HUES48 (cell line): ENCODE measurements at regions not wholly inside any gene's neighbourhood (a gene's known extent, or its start where the extent isn't known, plus 50 kb on each side); places are given as distances from the start of the nearest gene placed in this dataset.
"Not testable (repeated sequence)": the region's sequence is repeated elsewhere in the genome, so short reads cannot be mapped to it uniquely, and the experiment has no call there.

Experiments used
- H3K27ac ChIP-seq: one replicate; pipeline ENCODE4 v1.7.0; 2013; ENCODE audit warnings: low read depth, low read length, inconsistent platforms
- H3K27me3 ChIP-seq: 2 replicates; pipeline ENCODE4 v1.6.1; 2013; ENCODE audit warnings: mild to moderate bottlenecking, low read length; ENCODE audit not compliant: control insufficient read depth, insufficient read depth
- H3K36me3 ChIP-seq: 2 replicates; pipeline ENCODE4 v1.6.1; 2013; ENCODE audit warnings: low read length; ENCODE audit not compliant: control insufficient read depth, insufficient read depth
- H3K4me1 ChIP-seq: 2 replicates; pipeline ENCODE4 v1.6.1; 2013; ENCODE audit warnings: mild to moderate bottlenecking, low read length; ENCODE audit not compliant: control insufficient read depth, insufficient read depth
- H3K4me3 ChIP-seq: 2 replicates; pipeline ENCODE4 v1.5.1; 2013; ENCODE audit warnings: mild to moderate bottlenecking, low read depth, low read length
- H3K9ac ChIP-seq: 2 replicates; pipeline ENCODE4 v1.6.1; 2013; ENCODE audit warnings: mild to moderate bottlenecking, low read depth, low read length, moderate library complexity
- H3K9me3 ChIP-seq: 2 replicates; pipeline ENCODE4 v1.6.1; 2013; ENCODE audit warnings: low read length; ENCODE audit not compliant: control insufficient read depth, insufficient read depth

- Histone ChIP-seq H3K36me3 (no peaks in the 10 kb centered on the region), H3K9ac (no peak overlapping the region), H3K27me3 (no peaks in the 10 kb centered on the region), H3K4me1 (peaks cover 15% of the 10 kb centered on the region), H3K4me3 (no peak overlapping the region), H3K9me3 (no peaks in the 10 kb centered on the region), H3K27ac (no peak overlapping the region)
Measured at GRCh38 chr12:67534681-67535080, 113.9 kb upstream of the DYRK2 start.

- Histone ChIP-seq H3K4me3 (no peak overlapping the region), H3K9ac (no peak overlapping the region), H3K4me1 (peaks cover 15% of the 10 kb centered on the region)
Measured at GRCh38 chr12:67535176-67535575, 113.4 kb upstream of the DYRK2 start.

GRCh38 chr12:67535971-67536370 lies 112.6 kb upstream of the DYRK2 start:
- Histone ChIP-seq H3K4me3 (no peak overlapping the region), H3K27me3 (no peaks in the 10 kb centered on the region), H3K36me3 (no peaks in the 10 kb centered on the region), H3K9ac (no peak overlapping the region), H3K9me3 (no peaks in the 10 kb centered on the region), H3K27ac (peak overlapping the region; percentile 56), H3K4me1 (peaks cover 15% of the 10 kb centered on the region)

More at GRCh38 chr12:67535176-67535575, 113.4 kb upstream of the DYRK2 start:
- H3K27me3 ChIP-seq, result no peaks in the 10 kb centered on the region
- no peaks in the 10 kb centered on the region for H3K36me3 ChIP-seq
- H3K27ac ChIP-seq, result peak overlapping the region; percentile 56
- no peaks in the 10 kb centered on the region for H3K9me3 ChIP-seq

- Histone ChIP-seq H3K36me3 (no peaks in the 10 kb centered on the region), H3K9ac (no peak overlapping the region), H3K9me3 (no peaks in the 10 kb centered on the region), H3K27me3 (no peaks in the 10 kb centered on the region), H3K4me1 (peaks cover 15% of the 10 kb centered on the region), H3K27ac (no peak overlapping the region), H3K4me3 (no peak overlapping the region)
Measured at GRCh38 chr12:67539329-67539728, 109.2 kb upstream of the DYRK2 start.

- no peaks in the 10 kb centered on the region for H3K9me3 ChIP-seq
- H3K27me3 ChIP-seq, result no peaks in the 10 kb centered on the region
- no peak overlapping the region for H3K4me3 ChIP-seq
- no peak overlapping the region for H3K27ac ChIP-seq
- no peak overlapping the region for H3K9ac ChIP-seq
- no peaks in the 10 kb centered on the region for H3K36me3 ChIP-seq
- peaks cover 11% of the 10 kb centered on the region for H3K4me1 ChIP-seq
Measured at GRCh38 chr12:67539946-67540345, 108.6 kb upstream of the DYRK2 start.

GRCh38 chr12:67540920-67541624 lies 107.5 kb upstream of the DYRK2 start:
- H3K36me3 ChIP-seq, result no peaks in the 10 kb centered on the region
- H3K9me3 ChIP-seq, result no peaks in the 10 kb centered on the region

GRCh38 chr12:67541625-67541991 lies 106.9 kb upstream of the DYRK2 start:
- no peak overlapping the region for H3K9ac ChIP-seq
- no peaks in the 10 kb centered on the region for H3K27me3 ChIP-seq
- no peaks in the 10 kb centered on the region for H3K9me3 ChIP-seq
- H3K36me3 ChIP-seq, result no peaks in the 10 kb centered on the region
- no peak overlapping the region for H3K27ac ChIP-seq
- H3K4me1 ChIP-seq, result no peaks in the 10 kb centered on the region
- H3K4me3 ChIP-seq, result no peak overlapping the region

More at GRCh38 chr12:67540920-67541624, 107.5 kb upstream of the DYRK2 start:
- H3K4me3 ChIP-seq, result no peak overlapping the region
- H3K27ac ChIP-seq, result no peak overlapping the region
- no peaks in the 10 kb centered on the region for H3K4me1 ChIP-seq
- no peaks in the 10 kb centered on the region for H3K27me3 ChIP-seq
- no peak overlapping the region for H3K9ac ChIP-seq

DNA sequence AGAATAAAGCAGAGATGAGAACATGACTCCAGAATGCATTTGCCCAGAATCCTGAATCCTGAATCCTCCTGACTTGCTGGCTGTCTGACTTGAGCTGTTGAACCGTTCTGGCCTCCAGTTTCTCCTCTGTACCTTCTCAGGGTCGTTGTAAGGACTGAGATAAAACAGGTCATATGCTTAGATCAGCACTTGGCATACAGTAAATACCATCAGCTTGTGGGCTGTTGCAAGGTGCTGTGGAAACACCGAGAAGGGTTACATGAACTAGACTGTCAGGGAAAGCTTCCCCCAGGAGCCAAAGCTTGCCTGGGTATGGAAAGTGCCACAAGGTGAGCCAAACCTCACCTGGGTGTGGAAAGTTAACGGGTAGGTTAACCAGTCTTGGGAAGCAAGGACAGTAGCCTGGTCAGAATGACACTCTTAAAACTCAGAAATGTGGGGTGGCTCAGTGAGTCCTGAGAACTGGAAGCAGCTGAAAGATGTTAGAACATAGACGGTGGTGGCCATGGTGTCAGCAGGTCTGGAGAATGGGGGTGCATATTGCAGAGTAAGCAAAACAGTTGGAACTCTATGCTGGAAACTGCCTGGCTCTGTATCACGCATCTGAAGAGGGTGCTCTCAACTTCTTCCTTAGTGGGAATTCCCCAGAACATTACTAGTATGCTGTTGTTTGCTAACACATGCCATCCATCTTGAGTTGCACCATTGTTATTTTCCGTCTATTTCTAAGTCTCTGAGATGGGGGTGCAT lies 105.3 kb upstream of the DYRK2 start:
- Histone ChIP-seq H3K27me3 (no peaks in the 10 kb centered on the region), H3K4me1 (no peaks in the 10 kb centered on the region), H3K27ac (no peak overlapping the region), H3K4me3 (no peak overlapping the region), H3K36me3 (no peaks in the 10 kb centered on the region), H3K9me3 (no peaks in the 10 kb centered on the region), H3K9ac (no peak overlapping the region)

- H3K36me3 ChIP-seq, result no peaks in the 10 kb centered on the region
- no peaks in the 10 kb centered on the region for H3K27me3 ChIP-seq
- H3K9me3 ChIP-seq, result no peaks in the 10 kb centered on the region
- H3K27ac ChIP-seq, result no peak overlapping the region
- H3K9ac ChIP-seq, result no peak overlapping the region
- no peaks in the 10 kb centered on the region for H3K4me1 ChIP-seq
- no peak overlapping the region for H3K4me3 ChIP-seq
Measured at GRCh38 chr12:67545298-67545697, 103.2 kb upstream of the DYRK2 start.

GRCh38 chr12:67546746-67547145 lies 101.8 kb upstream of the DYRK2 start:
- H3K9ac ChIP-seq, result no peak overlapping the region

GRCh38 chr12:67555075-67555717 lies 93.3 kb upstream of the DYRK2 start:
- not testable (repeated sequence) for H3K27me3 ChIP-seq, H3K4me3 ChIP-seq, H3K36me3 ChIP-seq, H3K9ac ChIP-seq, H3K27ac ChIP-seq, H3K4me1 ChIP-seq, H3K9me3 ChIP-seq

More at GRCh38 chr12:67546746-67547145, 101.8 kb upstream of the DYRK2 start:
- Histone ChIP-seq H3K4me1 (no peaks in the 10 kb centered on the region), H3K36me3 (no peaks in the 10 kb centered on the region), H3K27me3 (no peaks in the 10 kb centered on the region), H3K27ac (no peak overlapping the region), H3K9me3 (no peaks in the 10 kb centered on the region), H3K4me3 (no peak overlapping the region)
